ENCODE measurements at regions not wholly inside any gene's neighbourhood (a gene's known extent, or its start where the extent isn't known, plus 50 kb on each side); places are given as distances from the start of the nearest gene placed in this dataset.

DNA sequence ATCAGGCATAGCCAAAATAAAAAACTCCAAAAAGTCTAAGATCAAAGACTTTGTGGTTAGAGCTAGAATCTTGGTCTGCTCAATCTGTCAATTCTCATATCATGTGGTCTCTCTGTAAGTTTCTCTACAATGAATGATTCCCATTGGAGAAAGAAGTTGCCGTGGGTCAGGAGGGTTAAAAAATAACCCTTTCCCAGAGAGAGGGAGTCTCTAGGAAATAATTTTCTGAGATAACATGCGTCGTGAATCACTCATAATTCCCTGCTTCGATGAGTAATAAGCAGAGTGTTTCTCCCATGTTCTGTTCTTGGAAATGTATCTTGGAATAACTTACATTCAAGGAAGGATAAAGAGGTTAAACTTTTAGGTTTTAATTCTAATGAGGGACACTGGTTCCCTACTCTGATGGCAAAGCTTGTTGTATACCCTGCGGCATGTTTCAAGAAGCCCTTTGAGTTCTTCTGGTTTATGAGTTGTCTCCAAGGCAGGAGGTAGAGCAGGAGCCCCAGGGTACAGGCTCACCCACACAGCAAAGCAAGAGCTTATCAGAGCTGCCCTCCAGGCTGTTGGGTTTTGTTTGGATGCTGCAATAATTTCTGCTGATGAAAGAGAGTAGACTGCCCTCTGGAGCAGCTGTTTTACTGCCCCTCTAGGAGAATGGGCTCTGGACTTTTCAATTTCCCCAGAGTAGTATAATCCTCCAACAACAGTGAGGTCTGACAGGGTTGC lies 599.1 kb downstream of the QKI start:
- TF ChIP-seq Cebpa-rat (IDR thresholded peaks at IDR 0.05) = no peak
- Histone ChIP-seq H3K4me3 (no peak overlapping the region), H3K27me3 (no peaks in the 10 kb centered on the region), H3K9ac (no peak overlapping the region), H3K27ac (no peak overlapping the region), H4K20me1 (no peaks in the 10 kb centered on the region), H3K4me1 (no peaks in the 10 kb centered on the region), H3K9me3 (replicated peaks in 1 of 11) (no peaks in the 10 kb centered on the region), H3K4me2 (no peak overlapping the region), H3K36me3 (no peaks in the 10 kb centered on the region)

DNA sequence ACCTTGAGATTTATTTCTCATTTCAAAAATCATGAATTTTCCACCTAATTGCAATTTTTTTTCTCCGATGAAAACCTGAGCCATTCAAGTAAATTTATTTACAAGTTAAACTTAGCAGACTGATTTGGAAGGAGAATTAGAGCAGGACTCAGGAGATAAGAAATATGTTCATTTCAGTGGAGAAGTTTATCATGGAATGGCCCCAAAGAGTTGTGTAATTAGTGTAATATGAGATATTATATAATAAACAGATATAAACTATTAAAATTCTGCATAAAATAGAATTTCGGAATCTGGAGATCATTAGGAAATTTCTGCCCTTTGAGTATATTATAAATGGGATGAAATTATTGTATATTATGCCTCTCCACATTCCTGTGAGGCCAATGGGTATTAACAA lies 596.8 kb downstream of the QKI start:
- no peak for TF ChIP-seq Cebpa-rat (IDR thresholded peaks at IDR 0.05)
- H3K27me3 ChIP-seq = no peaks in the 10 kb centered on the region
- H3K27ac ChIP-seq = no peak overlapping the region
- no peak overlapping the region for H3K4me3 ChIP-seq
- H3K4me1 ChIP-seq = no peaks in the 10 kb centered on the region
- no peak overlapping the region for H3K4me2 ChIP-seq
- no peaks in the 10 kb centered on the region for H4K20me1 ChIP-seq
- H3K36me3 ChIP-seq = no peaks in the 10 kb centered on the region
- H3K9ac ChIP-seq = no peak overlapping the region
- H3K9me3 ChIP-seq (replicated peaks in 1 of 11) = no peaks in the 10 kb centered on the region

DNA sequence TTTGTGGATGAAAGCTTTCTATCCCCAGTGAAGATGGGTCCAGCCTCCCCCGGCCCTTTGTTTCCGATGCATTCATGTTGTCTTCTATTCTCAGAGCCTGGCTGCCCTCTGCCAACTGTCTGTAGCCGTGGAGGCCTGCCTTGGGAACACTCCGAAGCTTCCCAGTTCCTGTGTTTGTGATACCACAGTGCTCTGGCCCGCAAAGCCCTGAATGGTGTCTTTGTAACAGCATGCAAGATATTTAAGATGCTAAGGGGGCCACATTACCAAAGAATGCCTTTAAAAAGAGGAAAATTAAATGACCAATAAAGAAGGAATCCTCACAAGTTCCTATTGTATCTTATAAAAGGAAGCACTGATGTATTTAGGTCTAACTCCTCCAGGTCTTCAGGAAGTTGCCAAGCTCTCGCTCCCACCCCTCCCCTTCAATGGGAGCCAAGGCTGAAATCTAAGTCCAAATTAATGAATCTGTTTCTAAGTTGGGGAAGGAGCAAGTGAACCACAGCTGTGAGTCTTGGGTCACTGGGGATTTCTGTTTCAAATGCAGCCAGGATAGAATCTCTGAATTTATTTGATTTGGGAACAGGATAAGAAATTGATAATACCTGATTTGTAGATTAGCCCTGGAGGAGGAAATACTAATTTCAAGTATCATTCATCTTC lies 596.1 kb downstream of the QKI start:
- Histone ChIP-seq H4K20me1 (no peaks in the 10 kb centered on the region), H3K9me3 (replicated peaks in 1 of 11) (no peaks in the 10 kb centered on the region), H3K4me3 (no peak overlapping the region), H3K27ac (no peak overlapping the region), H3K4me1 (no peaks in the 10 kb centered on the region), H3K27me3 (no peaks in the 10 kb centered on the region), H3K9ac (no peak overlapping the region), H3K4me2 (no peak overlapping the region), H3K36me3 (no peaks in the 10 kb centered on the region)
- no peak for TF ChIP-seq Cebpa-rat (IDR thresholded peaks at IDR 0.05)

DNA sequence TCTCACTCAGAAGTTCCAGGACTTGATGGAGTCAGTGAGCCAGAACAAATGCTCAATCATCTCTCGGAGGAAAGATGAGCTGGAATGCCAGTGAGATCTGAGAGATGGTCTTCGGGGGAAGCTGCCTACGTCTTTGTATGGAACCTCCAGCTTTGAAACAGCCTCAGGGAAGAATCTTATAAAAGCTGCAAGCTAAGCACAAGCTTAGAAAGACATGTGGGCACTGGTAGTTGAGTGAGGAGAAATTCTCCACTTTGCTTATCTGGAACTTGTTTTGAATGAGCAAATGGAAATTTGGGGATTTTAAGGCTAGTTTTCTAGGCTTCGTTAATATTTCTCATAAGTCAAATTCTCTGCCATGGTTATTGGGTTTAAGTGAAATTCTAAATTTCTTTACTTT lies 594.4 kb downstream of the QKI start:
- Histone ChIP-seq H3K9ac (no peak overlapping the region), H3K27ac (no peak overlapping the region), H3K27me3 (no peaks in the 10 kb centered on the region), H3K9me3 (replicated peaks in 1 of 11) (no peaks in the 10 kb centered on the region), H3K4me3 (no peak overlapping the region), H3K4me1 (no peaks in the 10 kb centered on the region), H3K36me3 (no peaks in the 10 kb centered on the region), H3K4me2 (no peak overlapping the region), H4K20me1 (no peaks in the 10 kb centered on the region)
- TF ChIP-seq Cebpa-rat (IDR thresholded peaks at IDR 0.05) = no peak

GRCh38 chr6:164007881-164008280 lies 593.4 kb downstream of the QKI start:
- no peaks in the 10 kb centered on the region for H3K9me3 ChIP-seq (replicated peaks in 1 of 11)
- no peaks in the 10 kb centered on the region for H3K36me3 ChIP-seq
- no peak for TF ChIP-seq Cebpa-rat (IDR thresholded peaks at IDR 0.05)
- H3K27me3 ChIP-seq = no peaks in the 10 kb centered on the region
- no peak overlapping the region for H3K4me3 ChIP-seq
- H3K27ac ChIP-seq = no peak overlapping the region
- H4K20me1 ChIP-seq = no peaks in the 10 kb centered on the region
- H3K9ac ChIP-seq = no peak overlapping the region
- H3K4me1 ChIP-seq = no peaks in the 10 kb centered on the region
- H3K4me2 ChIP-seq = no peak overlapping the region

GRCh38 chr6:164006459-164006858 lies 591.9 kb downstream of the QKI start:
- Histone ChIP-seq H3K27ac (no peak overlapping the region), H3K9ac (no peak overlapping the region), H4K20me1 (no peaks in the 10 kb centered on the region), H3K9me3 (replicated peaks in 1 of 11) (no peaks in the 10 kb centered on the region), H3K4me3 (no peak overlapping the region), H3K4me2 (no peak overlapping the region), H3K36me3 (no peaks in the 10 kb centered on the region), H3K4me1 (no peaks in the 10 kb centered on the region), H3K27me3 (no peaks in the 10 kb centered on the region)
- no peak for TF ChIP-seq Cebpa-rat (IDR thresholded peaks at IDR 0.05)

- Histone ChIP-seq H3K9me3 (replicated peaks in 1 of 11) (no peaks in the 10 kb centered on the region), H3K27me3 (no peaks in the 10 kb centered on the region), H3K36me3 (no peaks in the 10 kb centered on the region), H3K9ac (no peak overlapping the region), H3K4me3 (no peak overlapping the region), H3K4me1 (peaks cover 0 to 10% (median 7%) of the 10 kb centered on the region in 10 experiments; a peak in 10 of 20 replicates), H3K27ac (no peak overlapping the region), H4K20me1 (no peaks in the 10 kb centered on the region), H3K4me2 (no peak overlapping the region)
- TF ChIP-seq Cebpa-rat (IDR thresholded peaks at IDR 0.05) = no peak
Measured at GRCh38 chr6:164005004-164005711, 590.6 kb downstream of the QKI start.

GRCh38 chr6:164000276-164000675 lies 585.8 kb downstream of the QKI start:
- no peak overlapping the region for H3K27ac ChIP-seq
- H3K9ac ChIP-seq = no peak overlapping the region
- no peaks in the 10 kb centered on the region for H4K20me1 ChIP-seq
- no peaks in the 10 kb centered on the region for H3K27me3 ChIP-seq
- H3K4me3 ChIP-seq = no peak overlapping the region
- TF ChIP-seq Cebpa-rat (IDR thresholded peaks at IDR 0.05) = no peak
- H3K36me3 ChIP-seq = no peaks in the 10 kb centered on the region
- H3K4me1 ChIP-seq = peaks cover 0 to 10% (median 7%) of the 10 kb centered on the region in 10 experiments; a peak in 10 of 20 replicates
- H3K9me3 ChIP-seq (replicated peaks in 1 of 11) = no peaks in the 10 kb centered on the region
- peak overlapping the region in 7 of 11 experiments; percentile 5 to 44 (median 29); a peak in 7 of 22 replicates for H3K4me2 ChIP-seq

GRCh38 chr6:163999475-164000125 lies 585.1 kb downstream of the QKI start:
- no peak overlapping the region for H3K4me2 ChIP-seq
- H3K36me3 ChIP-seq = no peaks in the 10 kb centered on the region
- H3K4me1 ChIP-seq = peaks cover 0 to 10% (median 7%) of the 10 kb centered on the region in 10 experiments; a peak in 10 of 20 replicates
- no peak overlapping the region for H3K27ac ChIP-seq
- no peaks in the 10 kb centered on the region for H3K9me3 ChIP-seq (replicated peaks in 1 of 11)
- no peaks in the 10 kb centered on the region for H3K27me3 ChIP-seq
- no peaks in the 10 kb centered on the region for H4K20me1 ChIP-seq
- no peak overlapping the region for H3K4me3 ChIP-seq
- no peak for TF ChIP-seq Cebpa-rat (IDR thresholded peaks at IDR 0.05)
- H3K9ac ChIP-seq = no peak overlapping the region

All from BLaER1 treated with 17β-estradiol and CSF1 and Interleukin-3, amounts not matched to agents 10 nM and 100 nM (cell line).